ENCODE measurements at regions not wholly inside any gene's neighbourhood (a gene's known extent, or its start where the extent isn't known, plus 50 kb on each side); places are given as distances from the start of the nearest gene placed in this dataset.

DNA sequence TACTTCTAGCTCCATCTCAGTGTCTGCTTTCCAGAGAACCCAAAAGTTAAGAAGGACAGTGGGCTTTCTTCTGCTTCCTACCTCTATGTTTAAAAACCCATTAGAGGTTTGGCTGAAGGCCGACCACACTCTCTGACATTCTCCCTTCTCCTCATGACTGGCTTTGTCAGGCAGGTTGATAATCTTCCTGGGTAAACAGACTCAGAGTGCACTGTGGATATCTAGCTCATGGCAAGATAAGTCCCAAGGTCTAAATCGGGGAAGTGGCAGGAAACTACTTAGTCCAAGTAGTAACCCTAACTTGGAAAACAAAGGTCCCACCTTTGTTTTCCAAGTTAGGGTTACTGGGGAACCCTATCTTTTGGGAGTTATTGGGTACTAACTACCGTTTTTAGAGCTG is 161.9 kb upstream of the SPAG17 start:
- TF ChIP-seq, protein P1, sequence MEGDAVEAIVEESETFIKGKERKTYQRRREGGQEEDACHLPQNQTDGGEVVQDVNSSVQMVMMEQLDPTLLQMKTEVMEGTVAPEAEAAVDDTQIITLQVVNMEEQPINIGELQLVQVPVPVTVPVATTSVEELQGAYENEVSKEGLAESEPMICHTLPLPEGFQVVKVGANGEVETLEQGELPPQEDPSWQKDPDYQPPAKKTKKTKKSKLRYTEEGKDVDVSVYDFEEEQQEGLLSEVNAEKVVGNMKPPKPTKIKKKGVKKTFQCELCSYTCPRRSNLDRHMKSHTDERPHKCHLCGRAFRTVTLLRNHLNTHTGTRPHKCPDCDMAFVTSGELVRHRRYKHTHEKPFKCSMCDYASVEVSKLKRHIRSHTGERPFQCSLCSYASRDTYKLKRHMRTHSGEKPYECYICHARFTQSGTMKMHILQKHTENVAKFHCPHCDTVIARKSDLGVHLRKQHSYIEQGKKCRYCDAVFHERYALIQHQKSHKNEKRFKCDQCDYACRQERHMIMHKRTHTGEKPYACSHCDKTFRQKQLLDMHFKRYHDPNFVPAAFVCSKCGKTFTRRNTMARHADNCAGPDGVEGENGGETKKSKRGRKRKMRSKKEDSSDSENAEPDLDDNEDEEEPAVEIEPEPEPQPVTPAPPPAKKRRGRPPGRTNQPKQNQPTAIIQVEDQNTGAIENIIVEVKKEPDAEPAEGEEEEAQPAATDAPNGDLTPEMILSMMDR (IDR thresholded peaks at IDR 0.05): no peak
- no peak for TF ChIP-seq POLR2A (IDR thresholded peaks at IDR 0.05)

Data from lower leg skin (tissue), 3 donors.